HepG2 (cell line): ENCODE measurements at regions not wholly inside any gene's neighbourhood (a gene's known extent, or its start where the extent isn't known, plus 50 kb on each side); places are given as distances from the start of the nearest gene placed in this dataset.

Experiments used
- ARID2 ChIP-seq: sonication (generic); formaldehyde crosslinking; IDR thresholded peaks from 2 replicates; pipeline ENCODE4 v1.8.1; 2022; ENCODE audit warnings: mild to moderate bottlenecking, missing genetic modification reagents, borderline replicate concordance
- CENPT ChIP-seq: sonication (generic); formaldehyde crosslinking; IDR thresholded peaks from 2 replicates; pipeline ENCODE4 v1.8.0; 2022; ENCODE audit warnings: low read depth, mild to moderate bottlenecking, moderate library complexity, missing genetic modification reagents
- CSRNP1 ChIP-seq: sonication (generic); formaldehyde crosslinking; IDR thresholded peaks from 2 replicates; pipeline ENCODE4 v1.8.1; 2023; ENCODE audit warnings: mild to moderate bottlenecking, missing genetic modification reagents
- FOXM1 ChIP-seq: sonication (generic); formaldehyde crosslinking; IDR thresholded peaks from 2 replicates; pipeline ENCODE4 v1.5.0; 2020; ENCODE audit warnings: missing genetic modification reagents
- GTF2F1 ChIP-seq: fragments of 150-350 bp; IDR thresholded peaks from 2 replicates; pipeline ENCODE4 v1.6.1; 2014; ENCODE audit warnings: low read length
- KLF16 ChIP-seq, 2 experiments: sonication (generic) in 1 of 2; formaldehyde crosslinking in 1 of 2; IDR thresholded peaks; 2 replicates each; pipeline versions ENCODE4 v1.6.1 to v1.8.0; 2016 to 2023; ENCODE audit warnings: missing genetic modification reagents in 2 of 2, missing compliant biosample characterization in 1 of 2
- MLX ChIP-seq: IDR thresholded peaks from 2 replicates; pipeline ENCODE4 v1.6.1; 2016
- MTERF4 ChIP-seq: sonication (generic); formaldehyde crosslinking; IDR thresholded peaks from 2 replicates; pipeline ENCODE4 v1.8.0; 2023; ENCODE audit warnings: mild to moderate bottlenecking, missing genetic modification reagents
- NFKBIZ ChIP-seq: IDR thresholded peaks from 2 replicates; pipeline ENCODE4 v1.6.1; 2018; ENCODE audit warnings: missing genetic modification reagents, missing compliant biosample characterization
- RBAK ChIP-seq: sonication (generic); formaldehyde crosslinking; IDR thresholded peaks from 2 replicates; pipeline ENCODE4 v1.5.1; 2020; ENCODE audit warnings: mild to moderate bottlenecking, missing genetic modification reagents
- SNAPC2 ChIP-seq: sonication (generic); formaldehyde crosslinking; IDR thresholded peaks from 2 replicates; pipeline ENCODE4 v1.8.1; 2022; ENCODE audit warnings: mild to moderate bottlenecking, missing genetic modification reagents
- THAP11 ChIP-seq: IDR thresholded peaks from 2 replicates; pipeline ENCODE4 v1.6.1; 2016; ENCODE audit warnings: missing biosample characterization, missing genetic modification reagents
- U2AF1 ChIP-seq: fragments of 200-400 bp; formaldehyde crosslinking; optimal IDR thresholded peaks from 2 replicates; pipeline ENCODE3; 2017; ENCODE audit warnings: mild to moderate bottlenecking, low read depth, low read length
- ZNF646 ChIP-seq: sonication (generic); formaldehyde crosslinking; IDR thresholded peaks from 2 replicates; pipeline ENCODE4 v1.9.0; 2021; ENCODE audit warnings: mild to moderate bottlenecking, missing genetic modification reagents
- ZNF777 ChIP-seq: sonication (generic); formaldehyde crosslinking; IDR thresholded peaks from 2 replicates; pipeline ENCODE4 v1.4.0; 2020; ENCODE audit warnings: missing genetic modification reagents
- ZXDC ChIP-seq: sonication (generic); formaldehyde crosslinking; IDR thresholded peaks from 2 replicates; pipeline ENCODE4 v1.5.0; 2020; ENCODE audit warnings: mild to moderate bottlenecking, missing genetic modification reagents

GRCh38 chr4:159048166-159048886 is 54.6 kb upstream of the RAPGEF2 start (continued):
- TF ChIP-seq MLX (CRISPR knock-in tag): no peak
- no peak for TF ChIP-seq RBAK (CRISPR knock-in tag)
- no peak for TF ChIP-seq KLF16 (CRISPR knock-in tag; IDR thresholded peaks at IDR 0.05)
- TF ChIP-seq GTF2F1: no peak
- TF ChIP-seq SNAPC2 (CRISPR knock-in tag): no peak
- no peak for TF ChIP-seq NFKBIZ (CRISPR knock-in tag)
- no peak for TF ChIP-seq CENPT (CRISPR knock-in tag)
- TF ChIP-seq CSRNP1 (CRISPR knock-in tag): 0 out of 2 replicates have a peak, but pooled peaks have one; percentile 15
- TF ChIP-seq U2AF1: no peak
- no peak for TF ChIP-seq ARID2 (CRISPR knock-in tag)
- TF ChIP-seq THAP11: no peak
- 0 out of 2 replicates have a peak, but pooled peaks have one; percentile 53 for TF ChIP-seq ZXDC (CRISPR knock-in tag)
- TF ChIP-seq ZNF777: no peak
- TF ChIP-seq MTERF4 (CRISPR knock-in tag): 0 out of 2 replicates have a peak, but pooled peaks have one; percentile 63
- no peak for TF ChIP-seq FOXM1 (CRISPR knock-in tag)
- peak; percentile 37; the same call in 1 of the 2 replicates for TF ChIP-seq ZNF646
